ENCODE measurements at regions not wholly inside any gene's neighbourhood (a gene's known extent, or its start where the extent isn't known, plus 50 kb on each side); places are given as distances from the start of the nearest gene placed in this dataset.

- H3K36me3 Mint-ChIP-seq (ENCODE audit: low read depth), result no peaks in the 10 kb centered on the region
- no peaks in the 10 kb centered on the region for H3K9me3 Mint-ChIP-seq
- TF ChIP-seq CTCF (IDR thresholded peaks at IDR 0.05; ENCODE audit: unreplicated experiment in 3 of 3), result no peak
- no peak overlapping the region for H3K4me3 Mint-ChIP-seq
- no peaks in the 10 kb centered on the region for H3K4me1 Mint-ChIP-seq
- no peaks in the 10 kb centered on the region for H3K27me3 Mint-ChIP-seq (ENCODE audit: low read depth)
- peak overlapping the region in 1 of 3 experiments; percentile 2 for H3K27ac Mint-ChIP-seq
Measured at GRCh38 chr10:84765086-84765485, 436.7 kb downstream of the CCSER2 start.

GRCh38 chr10:84765656-84766055 is 437.3 kb downstream of the CCSER2 start:
- Mint-ChIP-seq H3K36me3 (ENCODE audit: low read depth) (no peaks in the 10 kb centered on the region), H3K4me1 (no peaks in the 10 kb centered on the region), H3K27ac (peak overlapping the region in 1 of 3 experiments; percentile 2), H3K4me3 (no peak overlapping the region), H3K9me3 (no peaks in the 10 kb centered on the region), H3K27me3 (ENCODE audit: low read depth) (no peaks in the 10 kb centered on the region)
- no peak for TF ChIP-seq CTCF (IDR thresholded peaks at IDR 0.05; ENCODE audit: unreplicated experiment in 3 of 3)

GRCh38 chr10:84766923-84767322 is 438.5 kb downstream of the CCSER2 start:
- Mint-ChIP-seq H3K36me3 (ENCODE audit: low read depth) (no peaks in the 10 kb centered on the region), H3K4me1 (no peaks in the 10 kb centered on the region), H3K27me3 (ENCODE audit: low read depth) (no peaks in the 10 kb centered on the region), H3K27ac (no peak overlapping the region), H3K4me3 (no peak overlapping the region), H3K9me3 (no peaks in the 10 kb centered on the region)
- no peak for TF ChIP-seq CTCF (IDR thresholded peaks at IDR 0.05; ENCODE audit: unreplicated experiment in 3 of 3)

GRCh38 chr10:84768132-84768531 is 439.7 kb downstream of the CCSER2 start:
- H3K4me1 Mint-ChIP-seq, result no peaks in the 10 kb centered on the region
- no peaks in the 10 kb centered on the region for H3K36me3 Mint-ChIP-seq (ENCODE audit: low read depth)
- H3K27me3 Mint-ChIP-seq (ENCODE audit: low read depth), result no peaks in the 10 kb centered on the region
- H3K9me3 Mint-ChIP-seq, result no peaks in the 10 kb centered on the region
- no peak overlapping the region for H3K27ac Mint-ChIP-seq
- no peak overlapping the region for H3K4me3 Mint-ChIP-seq
- TF ChIP-seq CTCF (IDR thresholded peaks at IDR 0.05; ENCODE audit: unreplicated experiment in 3 of 3), result no peak

GRCh38 chr10:84770824-84771223 is 442.4 kb downstream of the CCSER2 start:
- H3K4me1 Mint-ChIP-seq, result no peaks in the 10 kb centered on the region
- H3K27ac Mint-ChIP-seq, result no peak overlapping the region
- H3K9me3 Mint-ChIP-seq, result no peaks in the 10 kb centered on the region
- H3K4me3 Mint-ChIP-seq, result no peak overlapping the region
- peaks cover 3% of the 10 kb centered on the region for H3K27me3 Mint-ChIP-seq (ENCODE audit: low read depth)
- H3K36me3 Mint-ChIP-seq (ENCODE audit: low read depth), result no peaks in the 10 kb centered on the region
- TF ChIP-seq CTCF (IDR thresholded peaks at IDR 0.05; ENCODE audit: unreplicated experiment in 3 of 3), result no peak

GRCh38 chr10:84783386-84783785 is 455.0 kb downstream of the CCSER2 start:
- Mint-ChIP-seq H3K27ac (no peak overlapping the region), H3K4me1 (no peaks in the 10 kb centered on the region), H3K27me3 (ENCODE audit: low read depth) (no peaks in the 10 kb centered on the region), H3K4me3 (no peak overlapping the region), H3K9me3 (peaks cover 16% of the 10 kb centered on the region), H3K36me3 (ENCODE audit: low read depth) (no peaks in the 10 kb centered on the region)
- peak; percentile 57 to 70 (median 62) for TF ChIP-seq CTCF (IDR thresholded peaks at IDR 0.05; ENCODE audit: unreplicated experiment in 3 of 3)
